Spinal cord (tissue), 9 donors: ENCODE measurements at regions not wholly inside any gene's neighbourhood (a gene's known extent, or its start where the extent isn't known, plus 50 kb on each side); places are given as distances from the start of the nearest gene placed in this dataset.
"Not testable (repeated sequence)": the region's sequence is repeated elsewhere in the genome, so short reads cannot be mapped to it uniquely, and the experiment has no call there.

Experiments used
- DNase-seq, 6 donors: peaks; one replicate each; pipeline versions ENCODE4 v3.0.0 to v3.0.0-alpha.2; 2013 to 2015; ENCODE audit warnings: low spot score in 6 of 6, low read depth in 4 of 6
- H3K27ac ChIP-seq: one replicate; pipeline ENCODE4 v1.5.1; 2013; ENCODE audit warnings: low read depth, low read length, control low read depth
- H3K27me3 ChIP-seq: one replicate; pipeline ENCODE4 v1.6.1; 2013; ENCODE audit warnings: low read length; ENCODE audit not compliant: control insufficient read depth, insufficient read depth
- H3K36me3 ChIP-seq: one replicate; pipeline ENCODE4 v1.6.1; 2013; ENCODE audit warnings: low read length; ENCODE audit not compliant: control insufficient read depth, insufficient read depth
- H3K4me1 ChIP-seq: one replicate; pipeline ENCODE4 v1.6.1; 2013; ENCODE audit warnings: low read length; ENCODE audit not compliant: control insufficient read depth, insufficient read depth
- H3K4me3 ChIP-seq: one replicate; pipeline ENCODE4 v1.5.1; 2013; ENCODE audit warnings: low read depth, low read length, control low read depth
- H3K9me3 ChIP-seq: one replicate; pipeline ENCODE4 v1.6.1; 2013; ENCODE audit warnings: low read length; ENCODE audit not compliant: control insufficient read depth, insufficient read depth
- WGBS: methylation state at CpG from one replicate; pipeline ENCODE4 v1.1.5; 2013; ENCODE audit warnings: missing lambda C conversion rate; ENCODE audit not compliant: insufficient coverage; 5-methylcytosine and 5-hydroxymethylcytosine counted together
- donor health status: healthy.

- DNase-seq, H3K36me3 ChIP-seq, H3K27ac ChIP-seq, H3K4me3 ChIP-seq, H3K9me3 ChIP-seq, H3K27me3 ChIP-seq, H3K4me1 ChIP-seq: not testable (repeated sequence)
- no CpG with 5 or more reads among the region's 4 CpGs for WGBS
These were observed 617.9 kb downstream of the KCTD12 start for GRCh38 chr13:76268307-76268706.

- Histone ChIP-seq H3K36me3 (no peaks in the 10 kb centered on the region), H3K4me3 (no peak overlapping the region), H3K27me3 (no peaks in the 10 kb centered on the region), H3K4me1 (no peaks in the 10 kb centered on the region), H3K9me3 (no peaks in the 10 kb centered on the region), H3K27ac (no peak overlapping the region)
- no CpG with 5 or more reads among the region's 3 CpGs for WGBS
- no peak for DNase-seq
These were observed 619.0 kb downstream of the KCTD12 start for GRCh38 chr13:76267216-76267615.

DNA sequence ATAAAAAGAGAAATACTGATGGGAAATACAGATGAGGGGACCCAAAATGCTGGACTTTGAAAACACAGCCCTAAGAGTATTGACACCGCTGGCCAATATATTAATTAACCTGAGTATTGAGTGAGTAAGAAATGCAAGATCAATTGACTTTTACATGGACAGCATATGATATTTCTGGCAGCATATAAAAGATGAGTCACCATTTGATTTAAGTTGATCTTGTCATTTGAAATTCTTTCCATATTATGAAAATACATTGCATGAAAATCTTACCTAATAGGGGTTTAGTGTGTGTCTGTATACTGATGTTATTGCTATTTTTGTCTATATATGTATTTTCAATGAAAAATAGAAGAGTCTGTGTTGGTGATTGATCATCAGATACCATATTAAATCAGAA, 619.6 kb downstream of the KCTD12 start:
- H3K27me3 ChIP-seq = no peaks in the 10 kb centered on the region
- 100% methylated on average over 1 of the region's 1 CpG for WGBS
- no peak for DNase-seq

DNA sequence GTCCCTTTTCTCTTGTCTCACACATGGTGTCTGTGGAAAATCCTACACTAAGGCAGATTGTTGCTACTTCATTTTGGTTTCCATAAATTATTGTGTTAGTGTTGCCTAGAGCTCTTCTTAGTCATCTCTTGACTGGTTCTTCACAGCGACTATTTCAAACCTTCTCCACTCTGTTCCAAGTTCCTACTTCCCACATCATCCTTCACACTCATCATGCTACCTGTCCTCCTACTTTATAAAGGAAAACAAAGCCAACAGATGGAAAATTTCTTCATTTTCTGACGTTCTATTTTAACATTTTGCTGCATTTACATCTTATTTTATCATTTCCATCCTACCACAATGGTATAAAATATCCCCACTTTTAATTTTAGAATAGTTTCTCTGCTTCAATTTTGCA, 614.1 kb downstream of the LMO7 start:
- Histone ChIP-seq H3K27me3 (no peaks in the 10 kb centered on the region), H3K4me3 (no peak overlapping the region), H3K9me3 (no peaks in the 10 kb centered on the region), H3K4me1 (no peaks in the 10 kb centered on the region), H3K36me3 (no peaks in the 10 kb centered on the region), H3K27ac (no peak overlapping the region)
- no peak for DNase-seq
- 55% methylated on average over 2 of the region's 2 CpGs for WGBS

More for the DNA sequence above, 619.6 kb downstream of the KCTD12 start:
- H3K9me3 ChIP-seq = no peaks in the 10 kb centered on the region
- no peaks in the 10 kb centered on the region for H3K4me1 ChIP-seq
- H3K36me3 ChIP-seq = no peaks in the 10 kb centered on the region
- H3K4me3 ChIP-seq = no peak overlapping the region
- no peak overlapping the region for H3K27ac ChIP-seq

DNA sequence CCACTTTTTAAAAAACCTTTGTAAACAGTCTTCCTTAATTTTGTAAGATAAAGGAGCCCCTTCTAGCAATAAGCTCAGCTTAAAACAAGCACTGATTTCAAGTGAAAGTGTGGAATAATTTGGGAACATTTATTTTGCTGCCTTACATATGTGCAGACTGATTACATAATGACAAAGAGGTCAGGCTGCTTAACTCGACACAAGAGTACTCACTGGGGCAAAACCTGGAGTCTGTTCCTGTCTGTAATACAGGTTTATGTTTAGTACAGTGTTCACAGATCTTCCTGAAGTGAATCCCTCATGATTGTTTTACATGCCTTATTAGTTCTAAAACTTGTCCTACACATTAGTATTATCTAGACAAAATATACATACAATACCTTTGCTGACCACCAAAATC, 609.8 kb downstream of the LMO7 start:
- no peak for DNase-seq
- no CpG with 5 or more reads among the region's 1 CpG for WGBS

GRCh38 chr13:76245211-76245610, 609.1 kb downstream of the LMO7 start:
- Histone ChIP-seq H3K9me3 (no peaks in the 10 kb centered on the region), H3K4me1 (no peaks in the 10 kb centered on the region), H3K36me3 (no peaks in the 10 kb centered on the region), H3K27me3 (no peaks in the 10 kb centered on the region), H3K4me3 (no peak overlapping the region), H3K27ac (no peak overlapping the region)
- DNase-seq = no peak
- 77% methylated on average over 3 of the region's 4 CpGs for WGBS

More for the DNA sequence above, 609.8 kb downstream of the LMO7 start:
- no peaks in the 10 kb centered on the region for H3K27me3 ChIP-seq
- no peak overlapping the region for H3K4me3 ChIP-seq
- no peak overlapping the region for H3K27ac ChIP-seq
- no peaks in the 10 kb centered on the region for H3K9me3 ChIP-seq
- no peaks in the 10 kb centered on the region for H3K4me1 ChIP-seq
- H3K36me3 ChIP-seq = no peaks in the 10 kb centered on the region

- H3K4me3 ChIP-seq, H3K27ac ChIP-seq, H3K27me3 ChIP-seq, H3K4me1 ChIP-seq, DNase-seq, H3K36me3 ChIP-seq, H3K9me3 ChIP-seq: not testable (repeated sequence)
- WGBS = 81% methylated on average over 4 of the region's 8 CpGs
These were observed 607.0 kb downstream of the LMO7 start for GRCh38 chr13:76243120-76243519.

DNA sequence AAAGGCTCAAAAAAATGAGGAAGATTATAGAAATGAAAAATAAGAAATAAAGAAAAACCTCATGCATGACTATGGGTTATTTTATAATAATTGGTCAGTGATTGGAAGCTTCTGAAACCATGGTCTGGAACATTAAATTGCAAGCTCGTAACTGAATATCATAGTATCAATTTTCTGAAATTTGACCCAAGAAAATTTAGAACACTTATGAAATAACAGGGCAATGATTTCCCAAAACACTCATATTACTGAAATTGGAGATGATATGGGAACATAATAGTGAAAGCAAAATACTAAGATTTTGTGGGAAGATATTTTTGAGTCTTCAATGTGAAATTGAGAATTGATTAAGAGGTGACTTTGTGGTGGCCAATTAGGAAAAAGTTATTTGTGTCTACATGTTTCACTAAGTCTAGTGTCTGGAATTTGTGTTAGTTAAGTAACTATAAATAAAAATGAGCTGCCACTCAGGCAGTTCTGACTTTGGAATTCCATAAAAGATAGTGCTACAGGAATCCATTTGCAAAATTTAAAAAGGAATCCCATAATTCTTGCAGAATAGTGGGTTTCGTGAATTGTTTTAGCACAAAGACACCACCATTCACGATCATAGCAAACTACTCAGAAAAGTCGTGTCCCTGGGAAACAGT, 603.0 kb downstream of the LMO7 start:
- no peaks in the 10 kb centered on the region for H3K4me1 ChIP-seq
- H3K4me3 ChIP-seq = no peak overlapping the region
- no peak for DNase-seq
- no peaks in the 10 kb centered on the region for H3K36me3 ChIP-seq
- no peaks in the 10 kb centered on the region for H3K27me3 ChIP-seq
- WGBS = no CpG with 5 or more reads among the region's 4 CpGs
- no peak overlapping the region for H3K27ac ChIP-seq
- H3K9me3 ChIP-seq = no peaks in the 10 kb centered on the region

- WGBS = 100% methylated on average over 3 of the region's 4 CpGs
- Histone ChIP-seq H3K4me1 (no peaks in the 10 kb centered on the region), H3K4me3 (no peak overlapping the region), H3K27me3 (no peaks in the 10 kb centered on the region), H3K27ac (no peak overlapping the region), H3K36me3 (no peaks in the 10 kb centered on the region), H3K9me3 (peaks cover 1% of the 10 kb centered on the region)
- no peak for DNase-seq
These were observed 595.5 kb downstream of the LMO7 start for GRCh38 chr13:76231522-76232167.

DNA sequence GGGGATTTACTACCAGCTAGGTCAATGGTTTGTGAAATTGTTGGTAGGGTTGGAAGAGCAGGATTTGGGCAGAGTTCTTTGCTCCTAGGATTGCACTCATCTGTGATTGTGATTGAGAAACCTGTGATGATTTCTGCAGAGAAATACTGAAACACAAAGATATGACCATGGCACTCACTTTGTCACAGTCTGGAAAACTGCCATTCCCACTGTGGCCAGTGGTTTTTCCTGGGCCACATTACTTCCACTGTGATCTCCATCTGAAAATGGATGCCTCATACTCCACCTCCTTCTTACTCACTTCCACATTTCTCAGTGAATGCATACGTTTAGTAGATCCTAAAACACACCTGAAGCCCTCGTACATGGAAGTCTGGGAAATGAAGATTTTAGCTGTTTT, 593.2 kb downstream of the LMO7 start:
- Histone ChIP-seq H3K27ac (no peak overlapping the region), H3K36me3 (no peaks in the 10 kb centered on the region), H3K27me3 (no peaks in the 10 kb centered on the region), H3K9me3 (peaks cover 1% of the 10 kb centered on the region), H3K4me1 (no peaks in the 10 kb centered on the region), H3K4me3 (no peak overlapping the region)
- WGBS = no CpG with 5 or more reads among the region's 2 CpGs
- DNase-seq = no peak
